Spleen (tissue), 11 donors: ENCODE measurements at regions not wholly inside any gene's neighbourhood (a gene's known extent, or its start where the extent isn't known, plus 50 kb on each side); places are given as distances from the start of the nearest gene placed in this dataset.
"Not testable (repeated sequence)": the region's sequence is repeated elsewhere in the genome, so short reads cannot be mapped to it uniquely, and the experiment has no call there.

Experiments used
- DNase-seq: peaks from one replicate; pipeline ENCODE4 v3.0.0-alpha.2; 2020
- H3K27ac ChIP-seq, 8 donors: fragments of 200-600 bp; sonication (generic) in 7 of 8; 1 replicate in 4 of 8; 2 replicates in 4 of 8; pipeline versions ENCODE4 v1.5.0 to v1.8.0; 2016 to 2021; ENCODE audit warnings: inconsistent platforms in 4 of 8, mild to moderate bottlenecking in 4 of 8, moderate library complexity in 1 of 8
- H3K27me3 ChIP-seq, 7 donors: fragments of 200-600 bp; sonication (generic) in 6 of 7; replicated peaks in 1 of 7; 1 replicate in 4 of 7; 2 replicates in 3 of 7; pipeline versions ENCODE4 v1.5.0 to v1.8.0; 2016 to 2021; ENCODE audit warnings: inconsistent platforms in 3 of 7, mild to moderate bottlenecking in 1 of 7
- H3K36me3 ChIP-seq, 6 donors: fragments of 200-600 bp; sonication (generic) in 5 of 6; 1 replicate in 4 of 6; 2 replicates in 2 of 6; pipeline versions ENCODE4 v1.5.0 to v1.8.0; 2016 to 2021; ENCODE audit warnings: inconsistent platforms in 2 of 6
- H3K4me1 ChIP-seq, 6 donors: fragments of 200-600 bp; sonication (generic) in 5 of 6; 1 replicate in 3 of 6; 2 replicates in 3 of 6; pipeline versions ENCODE4 v1.5.0 to v1.8.0; 2016 to 2021; ENCODE audit warnings: inconsistent platforms in 3 of 6
- H3K4me3 ChIP-seq, 8 donors: fragments of 200-600 bp; sonication (generic) in 7 of 8; 1 replicate in 4 of 8; 2 replicates in 4 of 8; pipeline versions ENCODE4 v1.5.0 to v1.8.0; 2016 to 2021; ENCODE audit warnings: inconsistent platforms in 4 of 8, mild to moderate bottlenecking in 4 of 8, moderate library complexity in 2 of 8
- H3K9me3 ChIP-seq, 8 donors: fragments of 200-600 bp; sonication (generic) in 7 of 8; 1 replicate in 4 of 8; 2 replicates in 4 of 8; pipeline versions ENCODE4 v1.5.0 to v1.8.0; 2016 to 2021; ENCODE audit warnings: inconsistent platforms in 4 of 8
- POLR2A ChIP-seq, 3 donors: fragments of 450-650 bp; IDR thresholded peaks; one replicate each; pipeline ENCODE4 v1.5.1; 2017; ENCODE audit warnings: antibody characterized with exemption in 3 of 3, mild to moderate bottlenecking in 1 of 3
- POLR2AphosphoS5 ChIP-seq, 3 donors: sonication (generic); formaldehyde crosslinking; IDR thresholded peaks; one replicate each; pipeline ENCODE4 v1.5.1; 2017; ENCODE audit warnings: antibody characterized with exemption in 3 of 3
- WGBS, 5 donors: extraction: QIAGEN DNeasy Blood & Tissue Kit in 3 of 5; methylation state at CpG; one replicate each; pipeline versions ENCODE4 v1.1.5 to v1.1.7; 2013 to 2018; 5-methylcytosine and 5-hydroxymethylcytosine counted together
- intact Hi-C: fragments of 100-400 bp; cut with DNase I; formaldehyde crosslinking; loops from one replicate; pipeline ENCODE4 v1.15.0; 2023; ENCODE audit warnings: low total_unique reads
- TF ChIP-seq, protein P1 (sequence below), 11 experiments: fragments of 200-600 bp in 7 of 11; fragments of 450-650 bp in 4 of 11; sonication (generic) in 4 of 11; IDR thresholded peaks in 8 of 11; conservative IDR thresholded peaks in 3 of 11; 1 replicate in 7 of 11; 2 replicates in 4 of 11; pipeline versions ENCODE4 v1.4.0 to v1.8.0; 2016 to 2021; ENCODE audit warnings: antibody characterized with exemption in 11 of 11, inconsistent platforms in 4 of 11, mild to moderate bottlenecking in 1 of 11
- donor health status: healthy with polysubstance abuse.
- donor health status: DM: no; HTN: no; CAD: no; lungs with moderate emphysema.
- donor health status: DM: no; HTN: no; CAD: no.
- donor health status: Bipolar disorder and iron deficiency.
- donor health status: healthy.
- donor health status: DM: no; HTN: no; CAD: no.
- donor health status: DM: yes; HTN: yes; CAD: no.

DNA sequence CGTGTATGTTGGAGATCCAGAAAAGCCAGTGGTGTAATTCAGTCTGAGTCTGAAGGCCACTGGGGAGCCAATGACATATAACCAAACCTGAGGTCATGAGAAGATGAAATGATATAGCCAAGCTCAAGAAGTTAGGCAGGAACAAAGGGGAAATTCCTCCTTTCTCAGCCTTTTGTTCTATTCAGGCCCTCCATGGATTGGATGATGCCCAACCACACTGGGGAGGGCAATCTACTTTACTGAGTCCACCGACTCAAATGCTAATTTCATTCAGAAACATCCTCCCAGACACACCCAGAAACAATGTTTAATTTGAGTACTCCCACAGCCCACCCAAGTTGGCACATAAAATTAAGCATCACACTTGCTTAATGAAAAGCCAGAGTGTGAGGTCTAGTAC, 183.6 kb downstream of the GJA1 start:
- H3K9me3 ChIP-seq, result no peaks in the 10 kb centered on the region
- no peak overlapping the region for H3K4me3 ChIP-seq
- H3K27me3 ChIP-seq, result no peaks in the 10 kb centered on the region
- H3K4me1 ChIP-seq, result no peaks in the 10 kb centered on the region
- intact Hi-C loops, result no loop called here
- H3K27ac ChIP-seq, result no peak overlapping the region
- no peaks in the 10 kb centered on the region for H3K36me3 ChIP-seq
- TF ChIP-seq, protein P1, sequence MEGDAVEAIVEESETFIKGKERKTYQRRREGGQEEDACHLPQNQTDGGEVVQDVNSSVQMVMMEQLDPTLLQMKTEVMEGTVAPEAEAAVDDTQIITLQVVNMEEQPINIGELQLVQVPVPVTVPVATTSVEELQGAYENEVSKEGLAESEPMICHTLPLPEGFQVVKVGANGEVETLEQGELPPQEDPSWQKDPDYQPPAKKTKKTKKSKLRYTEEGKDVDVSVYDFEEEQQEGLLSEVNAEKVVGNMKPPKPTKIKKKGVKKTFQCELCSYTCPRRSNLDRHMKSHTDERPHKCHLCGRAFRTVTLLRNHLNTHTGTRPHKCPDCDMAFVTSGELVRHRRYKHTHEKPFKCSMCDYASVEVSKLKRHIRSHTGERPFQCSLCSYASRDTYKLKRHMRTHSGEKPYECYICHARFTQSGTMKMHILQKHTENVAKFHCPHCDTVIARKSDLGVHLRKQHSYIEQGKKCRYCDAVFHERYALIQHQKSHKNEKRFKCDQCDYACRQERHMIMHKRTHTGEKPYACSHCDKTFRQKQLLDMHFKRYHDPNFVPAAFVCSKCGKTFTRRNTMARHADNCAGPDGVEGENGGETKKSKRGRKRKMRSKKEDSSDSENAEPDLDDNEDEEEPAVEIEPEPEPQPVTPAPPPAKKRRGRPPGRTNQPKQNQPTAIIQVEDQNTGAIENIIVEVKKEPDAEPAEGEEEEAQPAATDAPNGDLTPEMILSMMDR (IDR thresholded peaks at IDR 0.05 in 8 of 11, conservative IDR thresholded peaks at IDR 0.05 in 3 of 11), result no peak
- TF ChIP-seq POLR2A (IDR thresholded peaks at IDR 0.05) (no peak), POLR2AphosphoS5 (IDR thresholded peaks at IDR 0.05) (no peak)
- 40 to 64% (median 47%) methylated on average over 2 of the region's 2 CpGs for WGBS, 5 donors
- DNase-seq, result no peak

DNA sequence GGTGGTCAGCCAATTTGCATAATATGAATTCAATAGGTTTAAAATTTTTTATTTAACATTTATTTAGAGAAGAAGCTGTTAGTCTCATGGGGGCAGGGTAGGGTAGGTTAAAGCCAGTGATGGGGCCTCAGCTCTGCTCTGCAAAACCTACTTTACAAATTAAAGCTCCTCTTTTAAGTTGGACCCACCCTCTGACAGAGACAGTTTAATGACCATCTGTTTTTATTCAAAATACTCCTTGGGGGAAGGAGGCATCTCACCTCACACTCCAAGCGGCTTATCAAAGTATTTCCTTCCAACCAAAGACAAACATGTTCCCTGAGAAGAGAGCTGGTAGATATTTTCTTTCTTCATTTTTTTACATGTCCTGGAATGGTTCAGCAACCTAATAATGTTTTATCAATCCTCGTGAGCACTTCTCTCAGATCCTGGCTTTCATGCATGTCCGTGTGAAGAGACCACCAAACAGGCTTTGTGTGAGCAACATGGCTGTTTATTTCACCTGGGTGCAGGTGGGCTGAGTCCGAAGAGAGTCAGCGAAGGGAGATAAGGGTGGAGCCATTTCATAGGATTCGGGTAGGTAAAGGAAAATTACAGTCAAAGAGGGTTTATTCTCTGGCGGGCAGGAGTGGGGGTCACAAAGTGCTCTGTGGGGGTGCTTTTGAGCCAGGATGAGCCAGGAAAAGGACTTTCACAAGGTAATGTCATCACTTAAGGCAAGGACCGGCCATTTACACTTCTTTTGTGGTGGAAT, 184.7 kb downstream of the GJA1 start:
- Histone ChIP-seq H3K36me3 (no peaks in the 10 kb centered on the region), H3K4me3 (no peak overlapping the region), H3K27ac (no peak overlapping the region), H3K4me1 (no peaks in the 10 kb centered on the region), H3K27me3 (no peaks in the 10 kb centered on the region), H3K9me3 (no peaks in the 10 kb centered on the region)
- DNase-seq, result no peak
- WGBS, 5 donors, result 78 to 83% (median 81%) methylated on average over 7 to 8 of the region's 8 CpGs
- intact Hi-C loops, result no loop called here
- TF ChIP-seq POLR2AphosphoS5 (IDR thresholded peaks at IDR 0.05) (no peak), POLR2A (IDR thresholded peaks at IDR 0.05) (no peak)
- TF ChIP-seq, protein P1 (IDR thresholded peaks at IDR 0.05 in 8 of 11, conservative IDR thresholded peaks at IDR 0.05 in 3 of 11), result no peak

DNA sequence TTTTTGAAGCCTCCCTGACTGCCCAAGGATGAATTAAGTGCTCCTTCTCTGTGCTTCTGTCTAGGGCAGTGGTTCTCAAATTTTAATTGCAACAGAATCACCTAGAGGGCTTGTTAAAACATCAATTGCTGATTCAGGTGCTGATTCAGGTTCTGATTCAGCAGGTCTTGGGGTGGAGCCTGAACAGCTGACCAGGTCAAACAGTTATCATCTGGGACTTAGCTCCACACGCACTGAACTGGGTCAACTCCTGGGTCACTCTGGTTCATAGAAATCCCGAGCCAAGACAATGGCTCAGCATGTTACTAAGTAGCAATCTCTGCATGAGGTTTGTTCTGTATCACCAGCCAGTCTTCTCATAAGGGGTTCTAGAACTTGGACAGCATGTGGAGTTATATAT, 192.3 kb downstream of the GJA1 start:
- Histone ChIP-seq H3K9me3 (peaks cover 0 to 24% (median 20%) of the 10 kb centered on the region in 8 donors), H3K27me3 (no peaks in the 10 kb centered on the region), H3K27ac (no peak overlapping the region), H3K4me1 (no peaks in the 10 kb centered on the region), H3K36me3 (no peaks in the 10 kb centered on the region), H3K4me3 (no peak overlapping the region)
- intact Hi-C loops, result no loop called here
- DNase-seq, result no peak
- TF ChIP-seq POLR2A (IDR thresholded peaks at IDR 0.05) (no peak), POLR2AphosphoS5 (IDR thresholded peaks at IDR 0.05) (no peak)
- TF ChIP-seq, protein P1 (IDR thresholded peaks at IDR 0.05 in 8 of 11, conservative IDR thresholded peaks at IDR 0.05 in 3 of 11), result no peak
- 64 to 98% (median 75%) methylated on average over 2 of the region's 2 CpGs for WGBS, 5 donors

DNA sequence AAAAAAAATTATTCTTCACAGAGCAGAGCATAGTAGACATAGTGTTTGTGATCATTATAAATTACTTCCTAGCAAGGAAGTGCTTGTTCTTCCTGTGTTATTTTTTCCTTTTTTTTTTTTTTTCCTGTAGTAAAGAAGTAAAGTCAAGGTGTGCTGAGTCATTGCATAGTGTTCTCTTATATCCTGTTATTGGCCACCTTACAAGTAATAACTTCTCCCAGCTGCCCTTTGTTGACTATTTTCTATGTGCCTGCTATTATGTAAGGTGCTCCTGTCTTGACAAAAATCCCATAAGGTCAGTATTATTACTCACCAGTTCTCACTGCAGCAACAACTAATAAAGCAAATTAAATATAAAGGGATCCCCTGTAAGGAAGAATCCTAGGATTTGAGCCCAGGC, 195.3 kb downstream of the GJA1 start:
- H3K4me1 ChIP-seq, result no peaks in the 10 kb centered on the region
- H3K27me3 ChIP-seq, result no peaks in the 10 kb centered on the region
- peaks cover 0 to 53% (median 44%) of the 10 kb centered on the region in 8 donors for H3K9me3 ChIP-seq
- intact Hi-C loops, result no loop called here
- DNase-seq, result no peak
- no peak overlapping the region for H3K27ac ChIP-seq
- TF ChIP-seq, protein P1 (IDR thresholded peaks at IDR 0.05 in 8 of 11, conservative IDR thresholded peaks at IDR 0.05 in 3 of 11), result no peak
- TF ChIP-seq POLR2AphosphoS5 (IDR thresholded peaks at IDR 0.05) (no peak), POLR2A (IDR thresholded peaks at IDR 0.05) (no peak)
- no peaks in the 10 kb centered on the region for H3K36me3 ChIP-seq
- no peak overlapping the region for H3K4me3 ChIP-seq

DNA sequence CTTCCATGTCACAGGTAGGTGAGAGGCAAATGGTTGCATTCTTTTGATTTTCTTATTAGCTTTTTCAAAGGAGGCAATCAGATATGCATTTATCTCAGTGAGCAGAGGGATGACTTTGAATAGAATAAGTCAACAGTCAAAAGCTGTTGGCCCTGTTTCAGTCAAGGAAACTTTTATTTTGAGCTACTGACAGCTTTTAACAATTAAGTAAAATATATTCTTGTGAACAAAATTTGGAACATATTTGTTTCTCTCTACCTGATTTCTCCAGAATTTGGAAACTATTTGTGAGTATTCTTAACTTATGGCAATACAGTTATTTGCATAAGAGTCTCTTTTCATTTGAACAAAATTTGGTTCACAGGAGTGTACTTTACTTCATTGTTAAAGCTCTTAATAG, 196.3 kb downstream of the GJA1 start:
- DNase-seq, H3K4me1 ChIP-seq, H3K36me3 ChIP-seq, H3K27ac ChIP-seq, H3K4me3 ChIP-seq, H3K27me3 ChIP-seq, intact Hi-C loops: not testable (repeated sequence)
- peaks cover 0 to 63% (median 51%) of the 10 kb centered on the region in 8 donors for H3K9me3 ChIP-seq
